Aorta (tissue), 5 donors: ENCODE measurements at regions not wholly inside any gene's neighbourhood (a gene's known extent, or its start where the extent isn't known, plus 50 kb on each side); places are given as distances from the start of the nearest gene placed in this dataset.

Source experiments
- ATAC-seq: fragments of 200-7000 bp; cut with Tn5 transposase; one replicate; pipeline ENCODE4 v1.9.1; 2022; ENCODE audit warnings: moderate library complexity; ENCODE audit not compliant: low FRiP score
- DNase-seq, 2 donors: peaks; one replicate each; pipeline ENCODE4 v3.0.0-alpha.2; 2020
- H3K27ac ChIP-seq, 2 donors: one replicate each; pipeline ENCODE4 v1.5.1; 2013; ENCODE audit warnings: low read length in 2 of 2, mild to moderate bottlenecking in 2 of 2, moderate library complexity in 2 of 2, control low read depth in 1 of 2, inconsistent platforms in 1 of 2, low read depth in 1 of 2
- H3K27me3 ChIP-seq, 2 donors: one replicate each; pipeline ENCODE4 v1.6.1; 2013; ENCODE audit warnings: control low read depth in 1 of 2, low read length in 1 of 2, mild to moderate bottlenecking in 1 of 2, moderate library complexity in 1 of 2; ENCODE audit not compliant: insufficient read depth in 2 of 2, control insufficient read depth in 1 of 2
- H3K36me3 ChIP-seq, 2 donors: one replicate each; pipeline ENCODE4 v1.6.1; 2013; ENCODE audit warnings: control low read depth in 1 of 2, low read length in 1 of 2, mild to moderate bottlenecking in 1 of 2; ENCODE audit not compliant: insufficient read depth in 2 of 2, control insufficient read depth in 1 of 2
- H3K4me1 ChIP-seq, 2 donors: one replicate each; pipeline ENCODE4 v1.6.1; 2013; ENCODE audit warnings: low read length in 2 of 2, control low read depth in 1 of 2, mild to moderate bottlenecking in 1 of 2, moderate library complexity in 1 of 2; ENCODE audit not compliant: insufficient read depth in 2 of 2, control insufficient read depth in 1 of 2
- H3K4me3 ChIP-seq, 2 donors: one replicate each; pipeline ENCODE4 v1.5.1; 2013; ENCODE audit warnings: low read length in 2 of 2, control low read depth in 1 of 2, mild to moderate bottlenecking in 1 of 2
- H3K9me3 ChIP-seq: one replicate; pipeline ENCODE4 v1.6.1; 2013; ENCODE audit warnings: mild to moderate bottlenecking, low read length; ENCODE audit not compliant: control insufficient read depth
- WGBS, 2 donors: extraction: QIAGEN DNeasy Blood & Tissue Kit; methylation state at CpG; one replicate each; pipeline ENCODE4 v1.1.7; 2013; 5-methylcytosine and 5-hydroxymethylcytosine counted together
- intact Hi-C, 2 donors: fragments of 100-400 bp; cut with DNase I; formaldehyde crosslinking; loops; one replicate each; pipeline versions ENCODE4 v1.14.2 to v1.15.0; 2022
- donor health status: healthy with polysubstance abuse.
- donor health status: Bipolar disorder and iron deficiency.
- donor health status: DM: no; HTN: no; CAD: no.
- donor health status: DM: no; HTN: no; CAD: no.
- donor health status: DM: yes; HTN: yes; CAD: no.

DNA sequence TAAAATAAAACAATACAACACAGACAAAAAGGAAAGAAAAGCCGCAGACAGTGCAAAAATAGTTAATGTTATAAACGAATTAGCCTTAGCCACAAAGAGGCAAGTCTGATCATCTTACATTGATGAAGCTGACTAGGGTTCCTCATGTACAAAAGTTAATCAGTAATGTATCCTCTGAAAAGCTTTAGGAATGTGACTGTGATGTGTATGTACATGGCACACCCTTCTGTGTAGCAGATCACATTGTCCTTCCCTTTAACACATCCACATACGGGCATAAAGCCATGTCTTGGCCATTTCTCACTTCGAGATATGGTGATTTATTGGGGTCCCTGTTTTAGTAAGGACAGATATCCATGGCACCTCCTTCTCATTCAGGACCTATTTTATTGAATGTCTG, 1327.5 kb upstream of the CDH8 start:
- 78% methylated on average over 4 of the region's 4 CpGs for WGBS, 2 donors

DNA sequence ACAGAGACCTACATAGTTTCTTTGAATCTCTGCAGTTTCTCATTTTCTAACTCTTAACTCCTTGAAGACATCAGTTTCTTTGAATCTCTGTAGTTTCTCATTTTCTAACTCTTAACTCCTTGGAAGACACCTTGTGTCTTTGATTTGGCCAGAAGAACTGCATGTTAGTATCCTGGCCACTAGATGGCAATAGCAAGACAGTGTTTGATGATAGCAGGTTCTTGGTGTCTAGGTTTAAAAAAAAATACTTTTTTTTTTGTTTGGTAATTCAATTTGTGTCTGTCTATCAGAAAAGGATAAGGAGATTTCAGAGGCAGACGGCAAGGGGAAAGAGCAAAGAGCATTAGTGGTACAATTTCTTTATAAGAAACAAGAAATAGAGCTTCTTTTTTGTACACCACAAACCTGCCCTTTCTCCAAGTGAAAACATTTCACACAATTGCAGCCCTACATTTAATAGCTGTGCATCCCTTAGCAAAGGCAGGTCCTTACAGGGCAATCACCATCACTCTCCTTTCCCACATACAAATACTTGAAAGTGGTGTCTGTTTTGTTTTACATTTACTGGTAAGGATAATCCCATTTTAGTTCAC, 1324.9 kb upstream of the CDH8 start:
- ATAC-seq, result no peak
- intact Hi-C loops, result no loop called here
- H3K27ac ChIP-seq, result no peak overlapping the region
- no peak for DNase-seq
- H3K9me3 ChIP-seq, result no peaks in the 10 kb centered on the region
- H3K27me3 ChIP-seq, result no peaks in the 10 kb centered on the region
- no peaks in the 10 kb centered on the region for H3K4me1 ChIP-seq
- H3K36me3 ChIP-seq, result no peaks in the 10 kb centered on the region
- WGBS, 2 donors, result 0% methylated on average over 1 of the region's 1 CpG
- H3K4me3 ChIP-seq, result no peak overlapping the region

More for the DNA sequence above, 1327.5 kb upstream of the CDH8 start:
- intact Hi-C loops, result no loop called here
- ATAC-seq (no peak), DNase-seq (no peak)
- Histone ChIP-seq H3K4me1 (no peaks in the 10 kb centered on the region), H3K9me3 (no peaks in the 10 kb centered on the region), H3K27me3 (no peaks in the 10 kb centered on the region), H3K4me3 (no peak overlapping the region), H3K36me3 (no peaks in the 10 kb centered on the region), H3K27ac (no peak overlapping the region)

- ATAC-seq (no peak), DNase-seq (no peak)
- H3K36me3 ChIP-seq, result no peaks in the 10 kb centered on the region
- intact Hi-C loops, result no loop called here
- no peak overlapping the region for H3K4me3 ChIP-seq
- H3K27me3 ChIP-seq, result peaks cover 0 to 3% of the 10 kb centered on the region in 2 donors
- no peak overlapping the region for H3K27ac ChIP-seq
- 39 to 40% methylated on average over 1 of the region's 1 CpG for WGBS, 2 donors
- H3K4me1 ChIP-seq, result no peaks in the 10 kb centered on the region
- no peaks in the 10 kb centered on the region for H3K9me3 ChIP-seq
These were observed 1313.7 kb upstream of the CDH8 start for GRCh38 chr16:63349961-63350360.

DNA sequence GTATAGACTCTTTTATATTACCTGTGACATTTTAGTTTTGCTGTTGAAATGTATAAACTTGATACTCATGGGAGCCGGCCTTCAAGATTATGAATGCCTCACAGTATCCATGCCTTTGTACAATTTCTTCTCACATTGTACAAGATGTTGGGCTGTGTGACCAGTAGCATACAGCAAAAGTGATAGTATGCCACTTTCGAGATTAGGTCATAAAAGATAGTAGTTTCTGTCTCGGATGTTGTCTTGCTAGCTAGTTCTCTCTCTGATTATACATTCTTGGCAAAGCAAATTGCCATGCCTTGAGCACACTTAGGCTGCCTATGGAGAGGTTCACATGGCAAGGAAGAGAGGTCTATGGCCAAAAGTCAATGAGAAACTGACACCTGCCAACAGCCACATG, 1309.8 kb upstream of the CDH8 start:
- Histone ChIP-seq H3K36me3 (no peaks in the 10 kb centered on the region), H3K27me3 (peaks cover 0 to 3% of the 10 kb centered on the region in 2 donors), H3K4me1 (no peaks in the 10 kb centered on the region), H3K4me3 (no peak overlapping the region), H3K27ac (no peak overlapping the region), H3K9me3 (no peaks in the 10 kb centered on the region)
- intact Hi-C loops, result no loop called here
- ATAC-seq (no peak), DNase-seq (no peak)
- 83 to 85% methylated on average over 3 of the region's 3 CpGs for WGBS, 2 donors

- H3K27ac ChIP-seq, result no peak overlapping the region
- DNase-seq (no peak), ATAC-seq (no peak)
- no peaks in the 10 kb centered on the region for H3K9me3 ChIP-seq
- H3K27me3 ChIP-seq, result no peaks in the 10 kb centered on the region
- WGBS, 2 donors, result 43 to 67% methylated on average over 1 of the region's 1 CpG
- H3K4me3 ChIP-seq, result no peak overlapping the region
- H3K36me3 ChIP-seq, result no peaks in the 10 kb centered on the region
- H3K4me1 ChIP-seq, result no peaks in the 10 kb centered on the region
- intact Hi-C loops, result no loop called here
These were observed 1301.0 kb upstream of the CDH8 start for GRCh38 chr16:63337264-63337663.

DNA sequence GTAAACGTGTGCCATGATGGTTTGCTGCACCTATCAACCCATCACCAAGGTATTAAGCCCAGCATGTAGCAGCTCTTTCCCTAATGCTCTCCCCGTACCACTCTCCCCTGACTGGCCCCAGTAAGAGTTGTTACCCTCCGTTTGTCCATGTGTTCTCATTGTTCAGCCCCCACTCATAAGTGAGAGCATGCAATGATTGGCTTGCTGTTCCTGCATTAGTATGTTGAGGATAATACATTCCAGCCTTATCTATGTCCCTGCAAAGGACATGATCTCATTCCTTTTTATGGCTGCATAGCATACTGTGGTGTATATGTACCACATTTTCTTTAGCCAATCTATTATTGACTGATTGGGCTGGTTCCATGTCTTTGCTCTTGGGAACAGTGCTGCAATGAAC, 1294.9 kb upstream of the CDH8 start:
- no peaks in the 10 kb centered on the region for H3K36me3 ChIP-seq
- H3K27ac ChIP-seq, result no peak overlapping the region
- ATAC-seq, result no peak
- 77 to 78% methylated on average over 3 of the region's 3 CpGs for WGBS, 2 donors
- DNase-seq, result no peak
- no peak overlapping the region for H3K4me3 ChIP-seq
- intact Hi-C loops, result no loop called here
- H3K4me1 ChIP-seq, result no peaks in the 10 kb centered on the region
- no peaks in the 10 kb centered on the region for H3K9me3 ChIP-seq
- H3K27me3 ChIP-seq, result no peaks in the 10 kb centered on the region

GRCh38 chr16:63326736-63327339, 1290.6 kb upstream of the CDH8 start:
- H3K4me3 ChIP-seq, result no peak overlapping the region
- no peaks in the 10 kb centered on the region for H3K36me3 ChIP-seq
- H3K4me1 ChIP-seq, result peaks cover 0 to 1% of the 10 kb centered on the region in 2 donors
- WGBS, 2 donors, result 83 to 86% methylated on average over 3 of the region's 3 CpGs
- intact Hi-C loops, result no loop called here
- DNase-seq (no peak), ATAC-seq (no peak)
- H3K9me3 ChIP-seq, result no peaks in the 10 kb centered on the region
- no peak overlapping the region for H3K27ac ChIP-seq
- no peaks in the 10 kb centered on the region for H3K27me3 ChIP-seq

DNA sequence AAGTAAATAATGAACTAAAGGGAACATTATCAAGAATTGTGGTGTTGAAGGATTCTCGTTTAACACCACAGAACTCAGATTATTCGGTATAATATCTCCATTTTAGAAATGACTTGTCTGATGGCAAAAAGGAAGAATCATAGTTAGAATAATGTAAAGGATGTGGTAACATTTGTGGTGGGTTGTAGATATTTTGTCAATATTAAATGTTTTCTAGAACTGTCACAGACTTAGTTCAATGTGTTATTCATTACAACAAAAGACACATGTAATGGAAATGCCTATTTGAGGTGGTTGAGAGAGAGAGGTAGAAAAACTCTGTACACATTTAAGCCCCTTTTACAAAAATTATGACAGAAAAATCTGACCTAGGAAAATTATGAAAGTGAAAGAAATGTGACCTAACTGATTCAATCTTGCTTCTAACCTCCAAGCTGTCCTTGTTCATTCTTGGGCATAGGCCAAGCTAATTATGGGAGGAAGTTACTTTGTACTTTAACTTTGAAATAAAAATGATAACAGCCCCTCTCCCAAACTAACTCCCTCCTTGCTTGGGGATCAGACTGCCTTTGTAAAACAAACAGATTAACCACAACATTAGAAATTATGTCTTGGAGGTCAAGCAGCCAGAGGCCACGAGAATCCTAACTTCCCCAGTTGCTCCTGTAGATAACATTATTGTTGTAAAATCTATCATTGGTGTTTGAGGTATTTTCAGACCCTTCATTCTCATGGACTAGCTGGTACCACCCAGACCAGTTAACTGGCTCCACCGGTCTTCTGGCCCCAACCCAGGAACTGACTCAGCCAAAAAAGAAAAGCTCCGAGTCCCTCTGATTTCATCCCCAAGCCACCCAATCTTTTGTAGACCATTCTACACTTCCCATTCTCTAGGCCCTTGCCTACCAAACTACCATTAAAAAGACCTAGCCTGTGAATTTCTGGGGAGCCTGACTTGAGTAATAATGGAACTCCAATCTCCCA, 1287.8 kb upstream of the CDH8 start:
- Histone ChIP-seq H3K4me3 (no peak overlapping the region), H3K36me3 (no peaks in the 10 kb centered on the region), H3K4me1 (peaks cover 0 to 1% of the 10 kb centered on the region in 2 donors), H3K9me3 (no peaks in the 10 kb centered on the region), H3K27ac (no peak overlapping the region), H3K27me3 (no peaks in the 10 kb centered on the region)
- ATAC-seq, result no peak
- intact Hi-C loops, result no loop called here
- no peak for DNase-seq
- WGBS, 2 donors, result 42 to 47% methylated on average over 5 of the region's 5 CpGs
